NCI-H1417 treated with DMSO at 0.1 percent for 48 hours (cell line): ENCODE measurements at regions not wholly inside any gene's neighbourhood (a gene's known extent, or its start where the extent isn't known, plus 50 kb on each side); places are given as distances from the start of the nearest gene placed in this dataset.

Source experiments
- DNase-seq: peaks from one replicate; lab custom pipeline; 2025; lab: John Stamatoyannopoulos, UW

DNA sequence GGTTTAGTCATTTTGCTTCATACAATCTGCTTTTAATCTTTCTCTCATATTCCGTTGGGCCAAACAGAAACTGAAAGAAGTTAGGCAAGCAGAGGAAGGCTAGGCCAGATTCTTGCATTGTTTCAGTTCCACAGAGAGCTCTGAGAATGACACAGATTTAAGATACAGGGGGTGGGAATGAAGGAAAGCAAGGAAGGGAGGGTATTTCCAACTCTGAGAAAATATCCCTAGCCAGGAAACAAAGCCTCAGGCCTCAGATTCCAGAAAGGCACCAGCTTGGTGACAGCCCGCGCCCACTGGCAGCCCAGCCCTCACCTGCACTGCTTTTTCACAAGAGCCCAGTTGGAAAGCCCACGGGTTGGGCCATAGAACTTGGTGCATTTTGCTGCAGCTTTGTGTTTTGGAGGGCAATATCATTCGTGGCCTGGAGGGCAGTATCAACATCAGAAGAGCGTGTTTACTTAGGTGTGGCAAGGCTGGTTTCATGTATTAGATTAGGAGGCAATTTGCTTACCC, 63.5 kb downstream of the ENC1 start:
- no peak for DNase-seq

DNA sequence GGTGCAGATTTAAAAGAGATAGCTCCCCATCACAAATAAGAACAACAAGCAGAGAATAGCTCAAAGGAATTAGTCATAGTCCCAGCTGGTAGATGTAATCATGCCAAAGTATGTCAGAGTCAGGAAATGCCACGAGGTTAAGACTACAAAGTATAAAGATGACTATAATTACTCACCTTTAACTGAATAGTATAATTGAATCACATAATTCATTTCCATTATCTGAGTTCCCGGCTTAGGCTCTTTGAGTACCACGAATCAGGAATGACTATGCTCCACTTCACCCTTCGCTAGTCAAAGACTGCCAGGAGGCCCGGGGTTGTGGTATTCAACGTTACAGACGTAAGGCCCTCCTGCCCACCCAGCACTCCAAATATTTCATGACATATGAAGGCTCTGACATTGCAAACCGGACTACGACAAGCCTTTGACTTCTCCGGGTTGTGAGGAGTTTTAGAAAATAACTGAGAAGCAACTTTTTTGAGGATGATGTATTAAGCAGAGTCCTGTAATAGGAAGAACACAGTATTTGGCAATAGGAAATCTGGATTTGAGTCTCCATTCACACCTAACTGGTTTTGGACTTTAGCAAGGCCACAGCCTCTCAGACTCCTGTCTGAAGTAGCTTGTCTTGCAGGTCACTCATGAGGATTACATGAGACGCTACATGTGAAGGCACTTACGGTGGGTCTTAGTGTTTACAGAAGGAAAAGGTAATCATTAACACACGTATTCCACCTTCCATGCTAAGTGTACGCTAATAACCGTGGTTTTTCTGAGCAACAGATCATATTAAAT, 64.6 kb downstream of the ENC1 start:
- DNase-seq = no peak

- DNase-seq = no peak
Measured at GRCh38 chr5:74570250-74570649, 70.3 kb downstream of the ENC1 start.

DNA sequence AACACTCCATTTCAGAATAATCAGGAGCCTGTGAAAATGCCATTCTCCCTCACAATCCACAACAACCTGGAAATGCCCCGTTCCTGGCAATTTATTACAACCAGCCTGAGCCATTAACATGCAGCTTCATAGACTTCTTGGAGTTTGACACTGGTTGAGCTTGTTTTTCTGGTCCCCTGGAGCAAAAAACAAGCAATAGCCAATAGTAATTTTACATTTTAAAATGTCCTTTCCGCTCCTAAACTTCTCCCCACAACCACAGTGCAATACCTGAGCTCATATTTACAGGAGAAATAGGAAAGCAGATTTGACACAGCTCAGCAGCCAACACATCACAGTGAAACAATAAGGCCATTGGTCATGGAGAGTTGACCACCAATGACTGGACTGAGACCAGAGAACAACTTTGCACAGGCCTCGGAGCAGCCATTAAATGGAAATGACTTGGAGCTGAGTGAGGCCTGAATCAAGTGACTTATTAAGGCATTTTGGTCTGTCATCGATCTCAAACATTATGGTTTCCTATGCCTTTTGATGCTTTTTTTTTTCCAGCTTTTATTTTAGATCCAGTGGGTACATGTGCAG, 73.0 kb downstream of the ENC1 start:
- no peak for DNase-seq

DNA sequence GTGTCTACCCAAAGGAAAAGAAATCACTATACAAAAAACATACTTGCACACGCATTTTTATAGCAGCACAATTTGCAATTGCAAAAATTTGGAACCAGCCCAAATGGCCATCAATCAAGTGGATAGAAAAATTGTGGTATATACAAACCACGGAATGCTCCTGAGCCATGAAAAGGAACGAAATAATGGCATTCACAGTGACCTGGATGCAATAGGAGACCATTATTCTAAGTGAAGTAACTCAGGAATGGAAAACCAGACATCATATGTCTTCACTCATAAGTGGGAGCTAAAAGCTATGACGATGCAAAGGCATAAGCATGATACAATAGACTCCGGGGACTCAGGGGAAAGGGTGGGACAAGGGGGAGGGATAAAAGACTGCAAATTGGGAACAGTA, 78.4 kb downstream of the ENC1 start:
- DNase-seq = no peak

DNA sequence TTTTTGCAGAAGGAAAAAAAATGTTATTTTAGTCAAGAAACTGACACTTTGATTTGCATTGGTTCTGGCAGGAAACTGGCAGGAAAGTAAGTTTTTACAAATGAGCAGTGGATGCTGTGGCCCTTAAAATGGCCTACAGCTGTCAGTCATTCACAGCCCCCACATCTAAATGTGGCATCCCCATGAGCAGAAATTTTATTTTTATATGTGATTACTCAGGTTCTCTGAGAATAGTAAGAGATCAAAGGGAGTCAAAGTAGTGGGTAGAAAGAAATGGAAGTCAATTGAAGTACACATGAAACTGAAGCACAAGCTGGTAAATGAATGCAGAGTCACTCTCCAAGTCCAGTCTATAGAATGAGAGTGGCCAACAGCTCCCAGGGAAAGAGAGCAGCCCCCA, 80.3 kb downstream of the ENC1 start:
- DNase-seq = no peak

DNA sequence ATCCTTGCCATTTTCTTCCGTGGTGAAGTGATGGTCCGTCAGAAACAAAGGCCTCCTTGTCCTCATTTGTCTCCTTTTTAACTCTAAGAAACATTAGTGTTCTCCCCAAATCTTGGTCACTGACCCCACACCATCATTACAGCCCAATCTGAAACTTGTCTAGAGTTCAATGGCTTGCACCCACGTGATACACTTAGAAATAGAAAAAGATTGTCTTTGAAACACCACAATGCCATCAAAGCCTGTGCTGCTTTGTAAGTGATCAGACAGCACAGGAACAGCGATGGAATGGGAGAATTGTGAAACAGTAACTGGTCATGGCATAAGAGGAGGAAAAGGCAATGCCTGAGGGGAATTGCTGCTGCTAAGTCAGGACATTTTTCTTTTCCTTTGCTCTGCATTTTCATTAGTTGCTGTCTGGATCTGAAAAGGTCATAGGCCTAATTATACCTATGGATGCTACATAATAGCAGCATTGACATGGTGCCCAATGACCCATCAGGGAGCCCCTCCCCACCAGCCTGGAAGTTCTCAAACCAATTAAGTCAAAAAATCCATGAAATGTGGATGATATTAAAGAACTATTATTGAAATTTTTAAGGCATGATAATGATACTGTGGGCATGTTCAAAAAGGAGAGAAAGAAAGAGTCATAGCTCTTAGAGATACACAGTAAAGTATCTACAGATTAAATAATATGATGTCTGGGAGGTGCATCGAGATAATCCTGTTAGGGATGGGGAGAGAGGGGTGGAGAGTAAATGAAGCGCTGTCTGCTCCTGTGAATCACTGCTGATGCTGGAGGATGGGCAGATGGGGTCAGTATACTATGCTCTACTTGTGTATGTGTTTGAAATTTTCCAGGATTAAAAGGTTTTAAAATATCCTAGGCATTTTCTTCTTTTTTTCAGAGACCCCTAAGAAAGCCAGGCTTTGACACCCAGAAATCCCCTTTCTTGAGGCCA, 83.6 kb downstream of the ENC1 start:
- no peak for DNase-seq

GRCh38 chr5:74556006-74556405, 84.5 kb downstream of the ENC1 start:
- DNase-seq = no peak

- no peak for DNase-seq
Measured at GRCh38 chr5:74552101-74552500, 88.4 kb downstream of the ENC1 start.

DNA sequence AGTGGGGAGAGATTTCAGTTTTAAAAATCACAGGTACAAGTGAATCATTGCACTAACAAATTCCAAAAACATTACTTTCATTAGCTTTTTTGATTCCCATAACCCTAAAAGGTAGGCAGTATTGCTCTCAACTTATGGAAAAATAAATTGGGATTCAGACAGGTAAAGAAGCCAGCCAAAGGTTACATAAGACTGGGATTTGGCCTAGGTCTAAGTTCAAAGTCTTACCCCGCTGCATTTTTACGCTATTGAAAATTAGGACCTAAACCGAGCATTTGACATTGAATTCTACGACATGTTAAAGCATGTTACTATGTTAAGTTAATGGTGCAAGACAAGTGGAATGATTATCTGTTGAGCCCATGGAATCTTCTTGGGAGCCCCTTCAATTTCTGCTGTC, 89.6 kb downstream of the ENC1 start:
- DNase-seq = no peak

- no peak for DNase-seq
Measured at GRCh38 chr5:74549384-74549783, 91.1 kb downstream of the ENC1 start.

DNA sequence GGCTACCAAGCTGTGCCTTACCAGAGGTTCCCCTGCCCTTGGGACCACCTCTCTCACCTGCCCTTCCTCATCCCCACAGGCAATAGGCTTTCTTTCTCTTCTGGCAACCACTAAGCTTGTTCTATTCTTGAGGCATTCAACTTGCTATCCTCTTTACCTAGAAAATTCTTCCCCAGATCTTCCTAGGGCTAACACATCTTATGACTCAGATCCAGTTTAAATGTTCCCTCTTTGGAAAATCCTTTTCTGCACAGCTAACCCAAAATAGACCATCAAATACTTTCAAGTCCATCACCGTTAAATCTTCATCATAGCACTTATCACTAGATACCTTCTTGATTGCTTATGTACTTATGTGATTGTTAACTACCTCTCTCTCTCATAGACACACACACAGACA, 93.7 kb downstream of the ENC1 start:
- no peak for DNase-seq

DNA sequence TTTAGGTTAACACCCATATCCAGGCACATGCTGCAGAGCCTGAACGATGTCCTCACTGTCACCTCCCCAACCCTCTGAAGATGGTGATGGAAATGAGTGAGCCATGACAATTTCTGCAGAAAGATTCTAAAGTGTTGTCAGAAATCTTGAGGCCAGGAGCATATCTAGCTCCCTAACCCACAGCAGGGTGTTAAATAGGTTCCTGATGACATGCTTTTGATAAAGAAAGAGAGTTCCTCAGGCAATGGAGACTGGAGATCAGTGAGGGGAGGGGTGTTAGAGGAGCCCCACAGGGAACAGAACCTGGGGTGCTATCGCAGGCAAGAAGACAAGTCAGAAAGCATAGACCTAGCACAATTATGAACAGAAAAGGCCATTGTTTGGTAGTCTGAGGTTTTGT, 95.7 kb downstream of the ENC1 start:
- no peak for DNase-seq

- peak; percentile 25 for DNase-seq
Measured at GRCh38 chr5:74543162-74543995, 97.1 kb downstream of the ENC1 start.

DNA sequence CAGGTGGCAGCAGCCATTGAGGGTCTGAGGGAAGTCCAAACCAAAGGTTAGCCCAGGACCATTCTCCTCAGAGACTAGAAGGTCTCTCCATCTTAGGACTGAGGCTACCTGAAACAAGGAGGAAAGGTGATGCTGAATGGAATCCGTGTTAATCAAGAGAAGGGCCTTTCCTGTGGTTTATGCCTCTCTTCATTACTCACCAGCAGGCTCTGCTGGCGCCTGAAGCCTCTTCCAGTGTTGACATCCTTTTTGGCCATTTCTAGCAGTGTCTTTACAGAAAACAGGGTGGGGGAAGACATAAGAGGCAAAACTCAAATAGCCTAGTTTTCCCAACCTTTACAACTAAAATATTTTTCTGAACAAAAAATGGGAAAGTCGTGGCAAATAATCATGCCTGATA, 98.0 kb downstream of the ENC1 start:
- no peak for DNase-seq

GRCh38 chr5:74541381-74541781, 99.1 kb downstream of the ENC1 start:
- DNase-seq = no peak

DNA sequence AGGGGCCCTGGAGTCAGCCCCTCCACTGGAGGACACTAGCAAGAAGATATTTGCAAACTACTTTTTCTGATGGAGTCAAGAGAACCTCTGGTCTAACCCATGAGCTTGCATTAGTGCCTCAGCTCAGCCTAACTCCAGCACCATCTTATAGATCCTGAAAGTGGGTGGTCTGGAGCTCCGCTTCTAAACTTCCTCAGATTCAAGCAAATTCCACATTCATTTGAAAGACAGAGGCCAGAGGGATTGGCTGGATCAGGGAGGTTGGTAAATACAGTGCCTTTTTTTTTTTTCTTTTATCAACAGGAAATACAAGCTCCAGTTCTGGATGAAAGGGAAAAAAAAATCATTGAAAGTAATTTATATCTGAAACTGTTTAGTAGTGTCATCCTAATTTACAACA, 99.9 kb downstream of the ENC1 start:
- no peak for DNase-seq

GRCh38 chr5:74539986-74540385, 100.5 kb downstream of the ENC1 start:
- no peak for DNase-seq

DNA sequence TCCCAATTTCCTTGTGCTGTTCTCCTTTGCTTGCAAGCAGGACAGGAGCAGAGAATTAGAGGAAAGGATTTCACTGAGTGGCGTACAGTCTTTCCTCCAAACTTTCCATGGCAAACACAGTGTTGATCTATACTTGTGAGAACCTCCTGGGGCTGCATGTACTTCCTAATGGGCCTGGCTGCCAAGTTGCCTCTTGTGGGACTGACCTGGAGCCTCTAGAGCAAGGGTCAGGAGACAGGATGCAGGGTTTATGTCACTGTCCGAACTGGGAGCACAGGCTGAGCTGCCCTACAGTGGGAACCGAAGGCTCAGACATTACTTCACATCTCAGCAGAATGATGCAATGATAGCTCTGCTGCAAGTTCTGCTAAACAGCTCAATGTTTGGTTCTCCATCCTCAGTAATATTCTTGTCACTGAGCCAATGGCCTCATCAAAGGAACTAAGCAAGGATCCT, 102.3 kb downstream of the ENC1 start:
- no peak for DNase-seq

- no peak for DNase-seq
Measured at GRCh38 chr5:74536658-74537057, 103.9 kb downstream of the ENC1 start.

GRCh38 chr5:74535926-74536325, 104.6 kb downstream of the ENC1 start:
- DNase-seq = no peak
